ENCODE measurements at regions not wholly inside any gene's neighbourhood (a gene's known extent, or its start where the extent isn't known, plus 50 kb on each side); places are given as distances from the start of the nearest gene placed in this dataset.

GRCh38 chr6:148648754-148649453, 97.9 kb upstream of the UST start:
- TF ChIP-seq CTCF (IDR thresholded peaks at IDR 0.05; ENCODE audit: borderline replicate concordance, extremely low read depth, low read length, poor library complexity, severe bottlenecking) (no peak), EZH2 (IDR thresholded peaks at IDR 0.05; ENCODE audit: borderline replicate concordance, low read depth, low read length, severe bottlenecking) (no peak)
